ENCODE measurements at regions not wholly inside any gene's neighbourhood (a gene's known extent, or its start where the extent isn't known, plus 50 kb on each side); places are given as distances from the start of the nearest gene placed in this dataset.

- DNase-seq, result no peak
These were observed 69.0 kb upstream of the SPANXN1 start for GRCh38 chrX:145178268-145178667.

GRCh38 chrX:145190801-145191389 is 56.4 kb upstream of the SPANXN1 start:
- DNase-seq, result peak; percentile 5
